ENCODE measurements at regions not wholly inside any gene's neighbourhood (a gene's known extent, or its start where the extent isn't known, plus 50 kb on each side); places are given as distances from the start of the nearest gene placed in this dataset.

DNA sequence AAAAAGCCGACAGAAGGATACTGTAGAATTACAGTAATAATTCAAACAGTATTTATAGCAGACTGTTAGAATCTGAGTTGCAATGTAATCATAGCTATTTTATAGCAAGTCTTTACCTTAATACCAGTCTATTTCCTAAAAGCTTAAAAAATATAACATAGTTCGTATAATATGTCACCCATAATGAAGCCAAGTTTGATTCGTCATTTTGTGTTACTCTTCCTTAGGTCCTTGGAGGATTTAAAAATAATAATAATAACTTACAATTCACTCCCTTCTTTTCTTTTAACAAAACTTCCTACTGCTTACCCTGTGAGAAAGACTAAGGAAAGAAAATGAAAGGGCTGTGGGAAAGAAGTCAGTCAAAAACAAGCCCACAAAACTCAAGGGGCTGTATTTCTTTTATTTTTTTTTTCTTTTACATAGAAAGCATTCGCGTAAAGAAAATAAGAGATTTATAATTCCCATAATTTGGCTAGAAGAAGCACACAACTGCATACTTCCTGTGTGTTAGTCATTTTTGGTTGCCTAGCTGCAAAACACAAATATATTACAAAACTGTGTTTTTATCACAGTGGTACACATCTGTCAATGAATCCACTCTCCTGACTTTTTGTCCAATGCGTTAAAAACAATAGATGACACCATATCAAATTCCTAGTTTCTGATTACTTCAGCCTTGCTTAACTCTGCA, 187.2 kb upstream of the CELF2 start:
- H3K36me3 ChIP-seq (ENCODE audit: insufficient read depth, low read length) = no peaks in the 10 kb centered on the region
- H3K9me2 ChIP-seq (ENCODE audit: low read depth, low read length) = no peaks in the 10 kb centered on the region
- no peaks in the 10 kb centered on the region for H3K79me2 ChIP-seq (ENCODE audit: insufficient read depth, low read length)
- H3K9me3 ChIP-seq (ENCODE audit: low read length) = no peaks in the 10 kb centered on the region
- H3K4me1 ChIP-seq (ENCODE audit: insufficient read depth, low read length, severe bottlenecking) = no peaks in the 10 kb centered on the region
- H3K4me3 ChIP-seq (ENCODE audit: low read depth, low read length, poor library complexity, severe bottlenecking) = no peak overlapping the region
- no peak overlapping the region for H2AFZ ChIP-seq (ENCODE audit: low read length)
- no peaks in the 10 kb centered on the region for H4K20me1 ChIP-seq (ENCODE audit: insufficient read depth, low read length)
- TF ChIP-seq, protein P1, sequence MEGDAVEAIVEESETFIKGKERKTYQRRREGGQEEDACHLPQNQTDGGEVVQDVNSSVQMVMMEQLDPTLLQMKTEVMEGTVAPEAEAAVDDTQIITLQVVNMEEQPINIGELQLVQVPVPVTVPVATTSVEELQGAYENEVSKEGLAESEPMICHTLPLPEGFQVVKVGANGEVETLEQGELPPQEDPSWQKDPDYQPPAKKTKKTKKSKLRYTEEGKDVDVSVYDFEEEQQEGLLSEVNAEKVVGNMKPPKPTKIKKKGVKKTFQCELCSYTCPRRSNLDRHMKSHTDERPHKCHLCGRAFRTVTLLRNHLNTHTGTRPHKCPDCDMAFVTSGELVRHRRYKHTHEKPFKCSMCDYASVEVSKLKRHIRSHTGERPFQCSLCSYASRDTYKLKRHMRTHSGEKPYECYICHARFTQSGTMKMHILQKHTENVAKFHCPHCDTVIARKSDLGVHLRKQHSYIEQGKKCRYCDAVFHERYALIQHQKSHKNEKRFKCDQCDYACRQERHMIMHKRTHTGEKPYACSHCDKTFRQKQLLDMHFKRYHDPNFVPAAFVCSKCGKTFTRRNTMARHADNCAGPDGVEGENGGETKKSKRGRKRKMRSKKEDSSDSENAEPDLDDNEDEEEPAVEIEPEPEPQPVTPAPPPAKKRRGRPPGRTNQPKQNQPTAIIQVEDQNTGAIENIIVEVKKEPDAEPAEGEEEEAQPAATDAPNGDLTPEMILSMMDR (IDR thresholded peaks at IDR 0.05; ENCODE audit: low read length) = no peak
- no peaks in the 10 kb centered on the region for H3F3A ChIP-seq (ENCODE audit: insufficient read depth, low read length)
- no peak overlapping the region for H3K27ac ChIP-seq (ENCODE audit: low read depth, low read length, poor library complexity, severe bottlenecking)
- H3K9ac ChIP-seq (ENCODE audit: low read length) = no peak overlapping the region
- H3K4me2 ChIP-seq (ENCODE audit: low read length) = no peak overlapping the region
- no peaks in the 10 kb centered on the region for H3K27me3 ChIP-seq (ENCODE audit: insufficient read depth, low read length)

- Histone ChIP-seq H4K20me1 (ENCODE audit: insufficient read depth, low read length) (no peaks in the 10 kb centered on the region), H3K36me3 (ENCODE audit: insufficient read depth, low read length) (no peaks in the 10 kb centered on the region), H3K4me3 (ENCODE audit: low read depth, low read length, poor library complexity, severe bottlenecking) (no peak overlapping the region), H2AFZ (ENCODE audit: low read length) (no peak overlapping the region), H3K9me2 (ENCODE audit: low read depth, low read length) (no peaks in the 10 kb centered on the region), H3K27me3 (ENCODE audit: insufficient read depth, low read length) (no peaks in the 10 kb centered on the region), H3F3A (ENCODE audit: insufficient read depth, low read length) (no peaks in the 10 kb centered on the region), H3K9ac (ENCODE audit: low read length) (no peak overlapping the region), H3K4me2 (ENCODE audit: low read length) (no peak overlapping the region), H3K9me3 (ENCODE audit: low read length) (no peaks in the 10 kb centered on the region), H3K79me2 (ENCODE audit: insufficient read depth, low read length) (no peaks in the 10 kb centered on the region), H3K4me1 (ENCODE audit: insufficient read depth, low read length, severe bottlenecking) (no peaks in the 10 kb centered on the region), H3K27ac (ENCODE audit: low read depth, low read length, poor library complexity, severe bottlenecking) (no peak overlapping the region)
- TF ChIP-seq, protein P1 (IDR thresholded peaks at IDR 0.05; ENCODE audit: low read length) = no peak
- no peak for TF ChIP-seq EZH2 (IDR thresholded peaks at IDR 0.05; ENCODE audit: borderline replicate concordance, low read length)
Measured at GRCh38 chr10:10831085-10831484, 186.6 kb upstream of the CELF2 start.

DNA sequence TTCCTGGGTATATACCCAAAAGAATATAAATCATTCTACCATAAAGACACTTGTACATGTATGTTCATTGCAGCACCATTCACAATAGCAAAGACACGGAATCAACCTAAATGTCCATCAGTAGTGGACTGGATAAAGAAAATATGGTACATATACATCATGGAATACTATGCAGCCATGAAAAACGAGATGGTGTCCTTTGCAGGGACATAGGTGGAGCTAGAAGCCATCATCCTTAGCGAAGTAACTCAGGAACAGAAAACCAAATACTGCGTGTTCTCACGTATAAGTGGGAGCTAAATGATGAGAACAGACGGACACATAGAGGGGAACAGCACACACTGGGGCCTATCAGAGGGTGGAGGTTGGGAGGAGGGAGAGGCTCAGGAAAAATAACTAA, 183.7 kb upstream of the CELF2 start:
- Histone ChIP-seq H3K4me3 (ENCODE audit: low read depth, low read length, poor library complexity, severe bottlenecking) (no peak overlapping the region), H3K9ac (ENCODE audit: low read length) (no peak overlapping the region), H3K4me1 (ENCODE audit: insufficient read depth, low read length, severe bottlenecking) (no peaks in the 10 kb centered on the region), H3K4me2 (ENCODE audit: low read length) (no peak overlapping the region), H4K20me1 (ENCODE audit: insufficient read depth, low read length) (no peaks in the 10 kb centered on the region), H3F3A (ENCODE audit: insufficient read depth, low read length) (no peaks in the 10 kb centered on the region), H3K9me2 (ENCODE audit: low read depth, low read length) (no peaks in the 10 kb centered on the region), H3K27ac (ENCODE audit: low read depth, low read length, poor library complexity, severe bottlenecking) (no peak overlapping the region), H2AFZ (ENCODE audit: low read length) (no peak overlapping the region), H3K79me2 (ENCODE audit: insufficient read depth, low read length) (no peaks in the 10 kb centered on the region), H3K27me3 (ENCODE audit: insufficient read depth, low read length) (no peaks in the 10 kb centered on the region), H3K9me3 (ENCODE audit: low read length) (no peaks in the 10 kb centered on the region), H3K36me3 (ENCODE audit: insufficient read depth, low read length) (no peaks in the 10 kb centered on the region)
- no peak for TF ChIP-seq EZH2 (IDR thresholded peaks at IDR 0.05; ENCODE audit: borderline replicate concordance, low read length)
- TF ChIP-seq, protein P1 (IDR thresholded peaks at IDR 0.05; ENCODE audit: low read length) = no peak
